ENCODE measurements at regions not wholly inside any gene's neighbourhood (a gene's known extent, or its start where the extent isn't known, plus 50 kb on each side); places are given as distances from the start of the nearest gene placed in this dataset.

- 0 out of 2 replicates have a peak, but pooled peaks have one; percentile 11 for TF ChIP-seq CTCF (IDR thresholded peaks at IDR 0.05)
- TF ChIP-seq ZFX (IDR thresholded peaks at IDR 0.05; ENCODE audit: borderline replicate concordance): no peak
Observed at GRCh38 chr3:145266368-145266767, 894.6 kb downstream of the PLOD2 start.

Data from 22Rv1 (cell line).